SU-DHL-6 (cell line): ENCODE measurements at regions not wholly inside any gene's neighbourhood (a gene's known extent, or its start where the extent isn't known, plus 50 kb on each side); places are given as distances from the start of the nearest gene placed in this dataset.

Source experiments
- H2AFZ ChIP-seq: fragments of 200-600 bp; sonication (generic); 2 replicates; pipeline ENCODE4 v1.6.1; 2014; ENCODE audit warnings: low read depth, mild to moderate bottlenecking, moderate library complexity, mixed read lengths, antibody characterized with exemption, low read length; ENCODE audit not compliant: severe bottlenecking
- H3F3A ChIP-seq: fragments of 200-600 bp; shearing (Covaris generic); 2 replicates; pipeline ENCODE4 v1.6.0; 2016; ENCODE audit warnings: antibody characterized with exemption, mild to moderate bottlenecking; ENCODE audit not compliant: insufficient read depth
- H3K27ac ChIP-seq: fragments of 200-600 bp; sonication (generic); 2 replicates; pipeline ENCODE4 v1.5.1; 2016; ENCODE audit warnings: low read depth, mild to moderate bottlenecking, low read length, moderate library complexity, mixed read lengths
- H3K27me3 ChIP-seq: fragments of 200-600 bp; sonication (generic), shearing (Covaris generic); 2 replicates; pipeline ENCODE4 v1.6.0; 2014; ENCODE audit warnings: mild to moderate bottlenecking, low read length
- H3K36me3 ChIP-seq: fragments of 200-600 bp; sonication (generic); 2 replicates; pipeline ENCODE4 v1.6.1; 2014; ENCODE audit warnings: mild to moderate bottlenecking, low read length, mixed read lengths
- H3K4me2 ChIP-seq: fragments of 300-600, 200-600 bp; shearing (Covaris generic), sonication (generic); 2 replicates; pipeline ENCODE4 v1.6.0; 2014; ENCODE audit warnings: low read length, low read depth, mild to moderate bottlenecking; ENCODE audit not compliant: poor library complexity, severe bottlenecking
- H3K4me3 ChIP-seq: fragments of 200-600 bp; sonication (generic); 2 replicates; pipeline ENCODE4 v1.5.1; 2014; ENCODE audit warnings: antibody characterized with exemption, low read length, mild to moderate bottlenecking, mixed read lengths; ENCODE audit not compliant: insufficient read depth, poor library complexity, severe bottlenecking
- H3K79me2 ChIP-seq: fragments of 200-600 bp; sonication (generic); 2 replicates; pipeline ENCODE4 v1.6.1; 2014; ENCODE audit warnings: mild to moderate bottlenecking, low read length, moderate library complexity; ENCODE audit not compliant: insufficient read depth
- H3K9ac ChIP-seq: fragments of 200-600 bp; sonication (generic); 2 replicates; pipeline ENCODE4 v1.7.0; 2014; ENCODE audit warnings: mild to moderate bottlenecking, low read length
- H3K9me2 ChIP-seq: fragments of 200-600 bp; sonication (generic); replicated peaks from 2 replicates; pipeline ENCODE4 v1.6.1; 2014; ENCODE audit warnings: low read length; ENCODE audit not compliant: insufficient read depth
- H3K9me3 ChIP-seq: fragments of 200-600 bp; sonication (generic); 2 replicates; pipeline ENCODE4 v1.6.1; 2014; ENCODE audit warnings: low read length, mixed read lengths; ENCODE audit not compliant: insufficient read depth
- H4K20me1 ChIP-seq: fragments of 200-600 bp; sonication (generic); 2 replicates; pipeline ENCODE4 v1.6.1; 2014; ENCODE audit warnings: low read depth, mild to moderate bottlenecking, antibody characterized with exemption, low read length, moderate library complexity, mixed read lengths
- EZH2phosphoT487 ChIP-seq: fragments of 200-600 bp; sonication (generic), shearing (Covaris generic); conservative IDR thresholded peaks from 2 replicates; pipeline ENCODE4 v1.6.1; 2018; ENCODE audit warnings: mild to moderate bottlenecking, antibody characterized with exemption, low read length, moderate library complexity, mixed read lengths
- TF ChIP-seq, protein P1 (sequence below): fragments of 200-600 bp; sonication (generic); IDR thresholded peaks from one replicate; pipeline ENCODE4 v1.5.1; 2017; ENCODE audit warnings: antibody characterized with exemption, mild to moderate bottlenecking, low read length, moderate library complexity; ENCODE audit not compliant: insufficient read depth, poor library complexity, severe bottlenecking

DNA sequence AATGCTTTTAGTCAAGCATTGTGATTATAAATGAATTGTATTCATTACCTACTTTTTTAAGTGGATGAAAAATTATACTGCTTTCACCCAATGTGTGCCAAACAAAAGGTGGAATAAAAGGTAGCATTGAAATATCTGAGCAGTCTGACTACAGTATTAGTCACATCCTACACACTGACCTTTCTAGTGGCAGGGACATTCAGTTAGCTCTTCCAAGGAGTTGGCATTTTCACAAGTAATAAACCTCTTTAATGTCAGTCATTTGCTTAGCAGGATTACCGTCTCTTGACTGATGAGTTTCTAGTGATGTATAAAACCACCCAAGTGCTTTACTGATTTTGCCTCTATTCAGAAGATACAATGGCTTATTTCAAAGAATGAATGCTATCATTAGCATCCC is 687.9 kb downstream of the ARAP2 start:
- no peaks in the 10 kb centered on the region for H3K79me2 ChIP-seq
- no peaks in the 10 kb centered on the region for H3F3A ChIP-seq
- H3K9me2 ChIP-seq = no peaks in the 10 kb centered on the region
- H3K27me3 ChIP-seq = no peaks in the 10 kb centered on the region
- H3K9me3 ChIP-seq = peaks cover 10% of the 10 kb centered on the region; the same call in 1 of the 2 replicates
- H3K36me3 ChIP-seq = no peaks in the 10 kb centered on the region
- no peak overlapping the region for H3K27ac ChIP-seq
- no peak overlapping the region for H3K4me3 ChIP-seq
- H4K20me1 ChIP-seq = no peaks in the 10 kb centered on the region
- no peak overlapping the region for H3K9ac ChIP-seq
- H3K4me2 ChIP-seq = no peak overlapping the region
- no peak for TF ChIP-seq EZH2phosphoT487
- TF ChIP-seq, protein P1, sequence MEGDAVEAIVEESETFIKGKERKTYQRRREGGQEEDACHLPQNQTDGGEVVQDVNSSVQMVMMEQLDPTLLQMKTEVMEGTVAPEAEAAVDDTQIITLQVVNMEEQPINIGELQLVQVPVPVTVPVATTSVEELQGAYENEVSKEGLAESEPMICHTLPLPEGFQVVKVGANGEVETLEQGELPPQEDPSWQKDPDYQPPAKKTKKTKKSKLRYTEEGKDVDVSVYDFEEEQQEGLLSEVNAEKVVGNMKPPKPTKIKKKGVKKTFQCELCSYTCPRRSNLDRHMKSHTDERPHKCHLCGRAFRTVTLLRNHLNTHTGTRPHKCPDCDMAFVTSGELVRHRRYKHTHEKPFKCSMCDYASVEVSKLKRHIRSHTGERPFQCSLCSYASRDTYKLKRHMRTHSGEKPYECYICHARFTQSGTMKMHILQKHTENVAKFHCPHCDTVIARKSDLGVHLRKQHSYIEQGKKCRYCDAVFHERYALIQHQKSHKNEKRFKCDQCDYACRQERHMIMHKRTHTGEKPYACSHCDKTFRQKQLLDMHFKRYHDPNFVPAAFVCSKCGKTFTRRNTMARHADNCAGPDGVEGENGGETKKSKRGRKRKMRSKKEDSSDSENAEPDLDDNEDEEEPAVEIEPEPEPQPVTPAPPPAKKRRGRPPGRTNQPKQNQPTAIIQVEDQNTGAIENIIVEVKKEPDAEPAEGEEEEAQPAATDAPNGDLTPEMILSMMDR = no peak
- H2AFZ ChIP-seq = no peak overlapping the region

DNA sequence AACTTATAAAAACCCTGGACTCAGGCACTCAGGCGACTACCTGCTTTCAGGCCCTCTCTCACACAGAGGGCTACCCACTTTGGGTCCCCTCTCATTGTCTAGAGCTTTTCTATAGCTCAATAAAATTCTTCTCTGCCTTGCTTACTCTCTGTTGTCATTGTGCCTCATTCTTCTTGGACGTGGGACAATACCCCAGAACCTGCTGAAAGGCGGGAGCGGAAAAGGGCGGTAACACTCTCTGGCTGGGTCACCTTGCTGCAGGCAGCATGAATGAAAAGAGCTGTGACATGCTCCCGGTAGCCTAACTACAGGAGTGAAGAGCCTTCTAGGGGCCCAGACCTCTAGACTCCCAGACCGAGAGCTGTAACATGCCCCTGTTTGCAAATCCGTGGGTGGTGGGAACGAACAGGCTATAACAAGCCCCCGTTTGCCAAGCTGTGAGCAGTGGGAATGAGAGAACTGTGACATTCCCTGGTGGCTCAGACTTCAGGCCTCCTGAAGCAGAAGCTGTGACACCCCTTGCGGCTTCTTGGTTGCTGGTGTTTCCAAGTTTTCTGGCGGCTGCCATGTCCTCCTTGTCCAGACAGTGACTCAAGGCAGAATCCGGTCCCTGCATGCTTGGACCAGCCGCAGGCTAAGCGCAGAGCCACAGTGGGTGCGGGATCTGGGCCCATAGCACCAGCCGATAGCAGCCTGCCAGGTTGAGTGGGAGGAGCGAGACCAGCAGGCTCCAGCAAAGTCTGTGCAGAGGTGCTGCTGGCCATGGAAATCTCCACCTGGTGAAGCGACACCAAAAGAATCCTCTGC is 684.6 kb downstream of the ARAP2 start:
- Histone ChIP-seq H4K20me1 (no peaks in the 10 kb centered on the region), H3K27me3 (no peaks in the 10 kb centered on the region), H3K79me2 (no peaks in the 10 kb centered on the region), H3K9me3 (peaks cover 10% of the 10 kb centered on the region; the same call in 1 of the 2 replicates), H3F3A (no peaks in the 10 kb centered on the region), H3K9me2 (no peaks in the 10 kb centered on the region), H3K9ac (no peak overlapping the region), H3K4me2 (no peak overlapping the region), H3K36me3 (no peaks in the 10 kb centered on the region), H3K4me3 (no peak overlapping the region), H3K27ac (no peak overlapping the region), H2AFZ (no peak overlapping the region)
- no peak for TF ChIP-seq EZH2phosphoT487
- TF ChIP-seq, protein P1 = no peak

DNA sequence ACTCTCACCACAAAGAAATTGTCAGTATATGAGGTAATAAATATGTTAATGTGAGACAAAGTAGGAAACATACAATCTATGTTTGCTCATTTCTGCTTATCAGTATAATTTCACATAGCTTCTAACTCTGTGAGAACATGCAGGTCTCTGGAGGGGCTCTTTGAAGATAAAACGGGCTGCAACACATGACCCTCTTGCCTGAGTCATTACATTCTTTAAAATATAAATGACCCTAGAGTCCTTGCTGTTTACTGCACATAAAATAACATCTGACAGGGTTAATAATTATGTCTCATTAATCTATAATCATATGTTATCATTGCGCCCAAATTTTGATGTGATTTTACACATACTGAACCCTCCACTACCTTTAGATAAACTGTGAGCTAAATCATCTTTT is 681.5 kb downstream of the ARAP2 start:
- H3K36me3 ChIP-seq = no peaks in the 10 kb centered on the region
- H3K27me3 ChIP-seq = no peaks in the 10 kb centered on the region
- H3K4me2 ChIP-seq = no peak overlapping the region
- no peaks in the 10 kb centered on the region for H3K9me2 ChIP-seq
- H3K79me2 ChIP-seq = no peaks in the 10 kb centered on the region
- H3K9me3 ChIP-seq = peaks cover 10% of the 10 kb centered on the region; the same call in 1 of the 2 replicates
- TF ChIP-seq, protein P1 = no peak
- TF ChIP-seq EZH2phosphoT487 = no peak
- no peaks in the 10 kb centered on the region for H4K20me1 ChIP-seq
- H3K9ac ChIP-seq = no peak overlapping the region
- H3K4me3 ChIP-seq = no peak overlapping the region
- H3F3A ChIP-seq = no peaks in the 10 kb centered on the region
- no peak overlapping the region for H3K27ac ChIP-seq
- H2AFZ ChIP-seq = peak overlapping the region; percentile 30
